ENCODE measurements at regions not wholly inside any gene's neighbourhood (a gene's known extent, or its start where the extent isn't known, plus 50 kb on each side); places are given as distances from the start of the nearest gene placed in this dataset.

DNA sequence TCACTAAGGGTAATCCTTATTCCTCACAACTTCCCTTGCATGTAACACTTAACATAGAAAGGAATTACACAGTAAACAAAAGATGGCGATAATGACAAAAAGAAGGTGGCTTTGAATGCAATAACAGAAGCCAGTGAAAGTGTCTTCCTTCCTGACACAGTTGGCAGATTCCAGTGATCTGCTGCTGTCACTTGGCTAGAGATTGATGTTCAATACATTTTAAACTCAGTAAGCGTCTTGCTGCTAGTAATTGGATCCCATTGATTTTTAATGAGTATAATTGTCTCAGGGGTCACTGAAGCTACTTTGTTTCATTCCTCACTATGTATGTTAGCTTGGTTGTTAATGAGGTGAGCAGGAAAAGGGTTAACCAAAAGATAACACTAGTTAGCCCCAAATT, 692.7 kb downstream of the NTRK3 start:
- ATAC-seq (no peak), DNase-seq (no peak)
- no peaks in the 10 kb centered on the region for H3K4me1 ChIP-seq
- no peaks in the 10 kb centered on the region for H3K27me3 ChIP-seq
- TF ChIP-seq, protein P1, sequence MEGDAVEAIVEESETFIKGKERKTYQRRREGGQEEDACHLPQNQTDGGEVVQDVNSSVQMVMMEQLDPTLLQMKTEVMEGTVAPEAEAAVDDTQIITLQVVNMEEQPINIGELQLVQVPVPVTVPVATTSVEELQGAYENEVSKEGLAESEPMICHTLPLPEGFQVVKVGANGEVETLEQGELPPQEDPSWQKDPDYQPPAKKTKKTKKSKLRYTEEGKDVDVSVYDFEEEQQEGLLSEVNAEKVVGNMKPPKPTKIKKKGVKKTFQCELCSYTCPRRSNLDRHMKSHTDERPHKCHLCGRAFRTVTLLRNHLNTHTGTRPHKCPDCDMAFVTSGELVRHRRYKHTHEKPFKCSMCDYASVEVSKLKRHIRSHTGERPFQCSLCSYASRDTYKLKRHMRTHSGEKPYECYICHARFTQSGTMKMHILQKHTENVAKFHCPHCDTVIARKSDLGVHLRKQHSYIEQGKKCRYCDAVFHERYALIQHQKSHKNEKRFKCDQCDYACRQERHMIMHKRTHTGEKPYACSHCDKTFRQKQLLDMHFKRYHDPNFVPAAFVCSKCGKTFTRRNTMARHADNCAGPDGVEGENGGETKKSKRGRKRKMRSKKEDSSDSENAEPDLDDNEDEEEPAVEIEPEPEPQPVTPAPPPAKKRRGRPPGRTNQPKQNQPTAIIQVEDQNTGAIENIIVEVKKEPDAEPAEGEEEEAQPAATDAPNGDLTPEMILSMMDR (IDR thresholded peaks at IDR 0.05), result no peak
- no peak overlapping the region for H3K4me3 ChIP-seq
- no peaks in the 10 kb centered on the region for H3K36me3 ChIP-seq
- intact Hi-C loops (cut with DNase I), result no loop called here
- no peak overlapping the region for H3K27ac ChIP-seq
- no peaks in the 10 kb centered on the region for H3K9me3 ChIP-seq

DNA sequence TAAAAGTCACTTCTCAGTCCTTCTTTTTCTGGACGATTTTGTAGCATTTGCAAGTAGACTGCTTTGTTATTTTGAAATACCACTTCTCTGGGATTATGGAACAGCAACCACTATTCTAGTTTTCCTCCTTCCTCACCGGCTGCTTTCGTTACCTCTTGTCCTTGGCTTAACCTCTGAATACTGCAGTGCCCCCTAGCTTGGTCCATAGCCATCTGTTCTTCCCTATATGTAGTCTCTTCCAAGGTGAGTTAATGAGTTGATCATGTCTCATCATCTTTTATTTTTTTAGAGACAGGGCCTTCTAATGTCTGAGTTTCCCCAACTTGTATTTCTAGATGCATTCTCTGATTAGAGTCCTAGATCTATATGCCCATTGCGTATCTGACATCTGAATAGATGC, 694.3 kb downstream of the NTRK3 start:
- TF ChIP-seq, protein P1 (IDR thresholded peaks at IDR 0.05), result no peak
- intact Hi-C loops (cut with DNase I), result no loop called here
- Histone ChIP-seq H3K9me3 (no peaks in the 10 kb centered on the region), H3K27ac (no peak overlapping the region), H3K36me3 (no peaks in the 10 kb centered on the region), H3K27me3 (no peaks in the 10 kb centered on the region), H3K4me3 (no peak overlapping the region), H3K4me1 (no peaks in the 10 kb centered on the region)
- ATAC-seq (no peak), DNase-seq (no peak)

DNA sequence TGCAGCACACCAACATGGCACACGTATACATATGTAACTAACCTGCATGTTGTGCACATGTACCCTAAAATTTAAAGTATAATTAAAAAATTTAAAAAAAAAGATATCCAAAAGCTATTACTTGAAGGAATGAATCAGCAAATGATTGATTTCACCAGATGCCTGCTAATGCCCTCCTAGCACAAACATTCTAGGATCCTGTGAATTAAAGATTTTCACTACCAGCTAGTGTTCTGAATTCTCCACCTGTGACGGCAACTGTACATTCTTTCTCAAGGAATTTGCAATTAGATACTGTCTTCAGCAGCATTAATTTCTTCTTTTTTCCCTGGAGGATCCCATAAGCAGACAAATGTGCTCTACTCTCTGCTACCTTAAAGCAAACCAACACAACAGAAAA, 694.9 kb downstream of the NTRK3 start:
- no peak overlapping the region for H3K4me3 ChIP-seq
- TF ChIP-seq, protein P1 (IDR thresholded peaks at IDR 0.05), result no peak
- H3K27me3 ChIP-seq, result no peaks in the 10 kb centered on the region
- no peak overlapping the region for H3K27ac ChIP-seq
- no peaks in the 10 kb centered on the region for H3K4me1 ChIP-seq
- intact Hi-C loops (cut with DNase I), result no loop called here
- H3K9me3 ChIP-seq, result no peaks in the 10 kb centered on the region
- no peaks in the 10 kb centered on the region for H3K36me3 ChIP-seq
- DNase-seq, result no peak
- ATAC-seq, result no peak

DNA sequence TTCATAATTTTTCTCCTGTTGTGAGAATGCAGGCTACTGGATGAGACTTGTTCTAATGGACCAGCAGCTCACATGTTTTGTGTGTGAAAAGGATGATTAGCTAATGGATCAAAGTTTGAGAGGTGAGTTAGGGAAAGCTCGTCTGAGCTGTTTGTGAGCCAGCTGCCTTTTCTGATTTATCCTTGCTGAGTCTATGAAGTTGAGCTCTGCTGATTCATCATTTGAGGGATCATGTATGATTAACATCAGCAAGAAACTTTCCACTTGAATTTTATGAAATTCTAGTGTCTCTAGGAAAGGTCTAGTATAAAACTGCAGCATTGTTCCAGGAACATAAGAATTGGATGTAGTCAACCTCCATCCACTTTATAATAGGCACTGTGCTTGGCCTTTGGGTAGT, 698.7 kb downstream of the NTRK3 start:
- DNase-seq (no peak), ATAC-seq (no peak)
- TF ChIP-seq, protein P1 (IDR thresholded peaks at IDR 0.05), result no peak
- no peaks in the 10 kb centered on the region for H3K36me3 ChIP-seq
- H3K9me3 ChIP-seq, result no peaks in the 10 kb centered on the region
- no peaks in the 10 kb centered on the region for H3K4me1 ChIP-seq
- H3K27ac ChIP-seq, result no peak overlapping the region
- H3K27me3 ChIP-seq, result no peaks in the 10 kb centered on the region
- H3K4me3 ChIP-seq, result no peak overlapping the region
- intact Hi-C loops (cut with DNase I), result no loop called here

DNA sequence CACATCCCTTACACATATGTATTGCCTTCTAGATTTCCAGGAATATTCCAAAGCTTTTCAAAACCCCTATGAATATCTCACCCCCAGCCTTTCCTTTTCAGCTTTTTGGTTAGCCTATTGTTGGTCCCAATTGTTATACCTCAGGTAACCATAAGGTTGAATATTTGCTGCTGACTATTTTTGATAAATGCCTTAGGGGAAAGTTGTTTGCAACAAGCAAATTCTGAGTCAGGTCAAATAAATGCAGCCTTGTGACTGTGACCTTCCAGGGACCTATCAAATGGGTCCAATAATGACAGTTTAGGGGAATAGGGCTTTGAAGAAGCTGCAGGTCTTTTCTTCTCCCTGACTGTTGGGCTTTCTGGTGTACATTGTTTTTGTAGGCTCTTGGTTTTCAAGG, 699.7 kb downstream of the NTRK3 start:
- Histone ChIP-seq H3K9me3 (no peaks in the 10 kb centered on the region), H3K27ac (no peak overlapping the region), H3K4me3 (no peak overlapping the region), H3K36me3 (no peaks in the 10 kb centered on the region), H3K4me1 (no peaks in the 10 kb centered on the region), H3K27me3 (no peaks in the 10 kb centered on the region)
- ATAC-seq, result no peak
- TF ChIP-seq, protein P1 (IDR thresholded peaks at IDR 0.05), result no peak
- intact Hi-C loops (cut with DNase I), result no loop called here
- DNase-seq, result no peak

DNA sequence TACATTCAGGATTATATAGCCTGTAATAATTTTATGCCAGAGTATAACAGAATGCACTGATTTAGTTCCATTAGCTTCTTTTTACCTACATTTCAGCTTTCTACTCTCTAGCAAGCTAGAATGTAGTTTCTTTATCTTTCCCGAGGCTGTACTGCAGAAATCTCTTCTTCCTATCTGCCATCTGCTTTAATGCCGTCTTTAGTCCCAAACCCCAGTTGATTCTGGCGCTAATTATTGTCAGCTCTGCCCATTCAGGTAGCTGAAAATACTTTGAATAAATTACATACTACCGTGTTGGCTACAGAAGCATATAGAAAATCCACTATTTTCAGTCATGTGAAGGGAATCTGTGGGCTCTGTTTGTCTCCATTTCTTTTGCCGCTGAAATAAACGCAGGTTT, 706.7 kb downstream of the NTRK3 start:
- ATAC-seq (no peak), DNase-seq (no peak)
- Histone ChIP-seq H3K9me3 (no peaks in the 10 kb centered on the region), H3K27ac (no peak overlapping the region), H3K36me3 (no peaks in the 10 kb centered on the region), H3K4me1 (no peaks in the 10 kb centered on the region), H3K27me3 (no peaks in the 10 kb centered on the region), H3K4me3 (no peak overlapping the region)
- TF ChIP-seq, protein P1 (IDR thresholded peaks at IDR 0.05), result no peak
- intact Hi-C loops (cut with DNase I), result no loop called here
